HG02885 (cell line): ENCODE measurements at regions not wholly inside any gene's neighbourhood (a gene's known extent, or its start where the extent isn't known, plus 50 kb on each side); places are given as distances from the start of the nearest gene placed in this dataset.

Source experiments
- ATAC-seq: cut with Tn5 transposase; IDR thresholded peaks from one replicate; pipeline ENCODE4 v1.9.1; 2021; ENCODE audit warnings: mild to moderate bottlenecking; ENCODE audit not compliant: unreplicated experiment, poor library complexity

DNA sequence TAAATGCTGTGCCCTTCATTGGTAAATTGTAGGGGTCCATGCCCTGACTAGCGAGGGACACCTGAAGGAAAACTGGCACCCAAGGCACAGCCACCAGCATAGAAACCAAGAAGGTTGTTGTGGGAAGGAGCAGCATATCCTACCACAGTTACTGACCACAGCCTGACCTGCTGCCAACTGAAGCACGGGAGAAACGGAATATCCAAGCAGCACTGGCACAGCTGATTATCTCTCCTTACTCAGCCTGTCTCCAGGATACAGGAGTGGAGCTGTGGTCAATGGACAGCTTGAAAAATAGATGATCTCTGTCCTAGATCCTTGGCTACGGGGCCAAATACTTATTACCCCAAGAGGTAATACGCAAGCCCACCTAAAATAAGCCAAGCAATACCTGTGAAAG is 164.5 kb downstream of the ATPSCKMT start:
- ATAC-seq: no peak

- ATAC-seq: no peak
Measured at GRCh38 chr5:10081584-10081983, 168.1 kb downstream of the ATPSCKMT start.

DNA sequence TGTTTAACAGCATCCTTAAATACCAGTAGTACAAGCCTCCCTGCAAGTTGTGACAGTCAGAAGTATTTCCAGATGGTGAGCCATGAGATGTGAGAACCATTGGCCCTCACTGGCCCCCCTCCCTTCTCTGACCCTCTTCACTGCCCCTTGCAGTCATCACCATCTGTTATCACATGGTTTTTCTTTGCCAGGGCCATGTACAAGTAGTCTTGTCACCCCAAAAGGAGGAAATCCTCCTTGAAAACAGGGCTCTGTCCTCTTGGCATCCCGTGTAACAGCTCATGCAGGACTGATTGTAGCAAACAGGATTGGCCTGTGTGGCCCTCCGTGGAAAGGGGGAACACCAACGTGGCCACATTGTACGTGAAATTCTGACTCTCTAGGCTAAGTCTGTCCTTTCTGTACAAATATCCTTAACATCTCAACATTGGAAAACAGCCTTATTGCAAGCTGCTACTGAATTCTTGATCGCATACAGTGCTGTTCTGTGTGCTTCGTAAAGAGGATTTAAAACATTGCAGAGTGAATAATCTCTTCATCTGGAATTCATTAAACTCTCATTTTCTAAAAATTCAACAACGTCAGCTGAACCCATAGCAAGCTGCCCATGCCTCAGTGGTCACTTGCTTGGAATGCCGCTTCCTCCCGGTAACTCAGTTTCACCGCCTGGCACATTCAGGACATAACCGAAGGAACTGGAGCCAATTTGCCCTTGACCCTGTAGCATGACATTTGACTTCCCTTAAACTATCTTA is 171.7 kb downstream of the ATPSCKMT start:
- no peak for ATAC-seq

GRCh38 chr5:10073441-10074104 is 176.1 kb downstream of the ATPSCKMT start:
- ATAC-seq: no peak

DNA sequence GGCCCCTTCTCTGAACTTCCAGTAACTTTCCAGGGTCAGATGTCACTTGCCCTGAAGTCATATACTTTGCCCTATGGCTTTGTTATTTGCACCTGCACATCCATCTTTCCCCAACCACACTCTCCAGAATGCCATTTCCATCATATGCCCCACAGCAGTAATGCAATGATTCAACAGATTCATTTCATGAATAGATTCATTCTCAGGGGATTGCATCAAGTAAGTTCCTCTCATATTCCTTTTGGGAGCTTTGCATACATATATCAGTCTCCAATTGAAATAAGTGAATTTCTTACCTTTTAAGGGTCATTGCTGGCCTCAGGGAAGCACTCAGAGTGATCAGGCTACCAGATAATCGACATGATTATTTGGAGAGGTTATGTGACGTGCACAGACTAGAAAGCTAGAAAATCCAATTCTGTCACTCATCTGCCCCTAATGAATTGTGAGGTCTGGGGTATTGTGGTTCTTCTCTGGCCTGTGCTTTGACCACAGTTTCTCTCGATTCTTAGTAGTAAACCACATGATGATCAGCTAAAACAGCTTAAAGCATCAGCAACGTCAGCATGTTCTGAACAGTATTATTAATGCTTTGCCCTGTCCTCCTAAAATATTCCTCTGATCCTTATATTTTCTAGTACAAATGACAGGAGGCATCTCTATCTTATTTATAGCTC is 179.9 kb downstream of the ATPSCKMT start:
- no peak for ATAC-seq

DNA sequence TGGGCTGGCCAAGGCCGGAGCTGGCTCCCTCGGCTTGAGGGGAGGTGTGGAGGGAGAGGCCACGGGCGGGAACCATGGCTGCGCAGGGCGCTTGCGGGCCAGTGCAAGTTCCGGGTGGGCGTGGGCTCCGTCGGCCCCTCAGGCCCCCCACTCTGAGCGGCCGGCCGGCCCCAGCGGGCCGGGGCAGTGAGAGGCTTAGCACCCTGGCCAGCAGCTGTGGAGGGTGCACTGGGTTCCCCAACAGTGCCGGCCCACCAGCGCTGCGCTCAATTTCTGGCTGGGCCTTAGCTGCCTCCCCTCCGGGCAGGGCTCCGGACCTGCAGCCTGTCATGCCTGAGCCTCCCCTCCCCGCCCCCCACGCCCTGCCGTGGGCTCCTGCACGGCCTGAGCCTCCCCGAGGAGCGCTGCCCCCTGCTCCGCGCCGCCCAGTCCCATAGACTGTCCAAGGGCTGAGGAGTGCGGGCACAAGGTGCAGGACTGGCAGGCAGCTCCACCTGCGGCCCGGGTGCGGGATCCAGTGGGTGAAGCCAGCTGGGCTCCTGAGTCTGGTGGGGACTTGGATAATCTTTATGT is 184.2 kb downstream of the ATPSCKMT start:
- no peak for ATAC-seq

- ATAC-seq: no peak
Measured at GRCh38 chr5:10064546-10065195, 185.0 kb downstream of the ATPSCKMT start.

DNA sequence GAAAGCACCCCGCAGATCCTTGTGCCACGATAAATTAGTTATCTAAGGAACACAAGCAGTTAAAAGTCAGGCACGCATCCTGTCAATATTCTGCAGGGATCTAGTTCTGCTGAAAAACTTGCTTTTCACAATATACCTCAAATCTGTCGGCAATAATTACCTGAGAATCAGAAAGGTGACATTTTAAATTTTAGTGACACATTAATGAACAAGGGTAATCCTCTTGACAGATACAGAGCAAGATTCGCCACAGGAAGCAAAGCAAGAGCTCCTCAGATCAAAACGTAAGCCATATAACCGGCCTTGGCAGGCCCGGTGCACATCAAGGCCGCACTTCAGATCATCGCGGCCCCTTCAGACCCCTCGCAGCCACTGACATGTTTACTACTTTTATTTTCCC is 185.7 kb downstream of the ATPSCKMT start:
- ATAC-seq: no peak

DNA sequence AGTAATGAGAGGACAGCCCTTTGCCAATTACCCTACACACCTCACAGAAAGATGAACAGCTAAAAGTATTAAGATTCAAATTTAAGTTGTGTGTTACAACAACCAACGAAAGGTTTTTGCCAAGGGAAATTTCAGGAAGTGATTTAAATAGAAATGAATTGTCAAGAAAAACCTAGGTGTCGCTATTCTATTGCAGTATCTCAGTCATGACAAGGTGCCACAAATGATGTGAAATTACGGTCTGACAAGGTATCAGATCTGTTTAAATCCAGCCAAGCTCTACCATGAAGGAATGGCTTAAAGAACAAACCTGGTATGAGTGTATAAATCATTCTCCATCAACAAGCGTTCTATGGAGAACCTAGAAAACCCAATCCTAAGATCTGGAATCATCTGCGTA is 189.7 kb downstream of the ATPSCKMT start:
- no peak for ATAC-seq

DNA sequence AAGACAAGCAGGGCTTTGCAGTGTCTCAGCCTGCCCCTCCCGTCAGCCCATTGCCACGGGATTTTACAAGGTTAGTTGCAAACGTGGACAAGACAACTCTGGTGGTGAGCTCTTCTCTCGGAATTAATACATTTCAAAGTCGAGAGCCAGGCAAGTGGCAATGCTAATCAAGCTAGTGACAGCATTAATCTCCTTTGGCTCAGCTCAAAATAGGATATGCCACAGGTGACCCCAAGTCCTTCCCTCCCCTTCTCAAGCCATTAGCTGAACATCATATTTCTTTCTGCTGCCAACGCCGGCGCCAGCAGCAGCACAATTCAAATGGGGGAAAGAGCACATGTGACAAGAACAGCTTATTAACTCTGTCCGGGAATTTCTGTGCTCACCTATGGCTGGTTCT is 190.1 kb downstream of the ATPSCKMT start:
- no peak for ATAC-seq

DNA sequence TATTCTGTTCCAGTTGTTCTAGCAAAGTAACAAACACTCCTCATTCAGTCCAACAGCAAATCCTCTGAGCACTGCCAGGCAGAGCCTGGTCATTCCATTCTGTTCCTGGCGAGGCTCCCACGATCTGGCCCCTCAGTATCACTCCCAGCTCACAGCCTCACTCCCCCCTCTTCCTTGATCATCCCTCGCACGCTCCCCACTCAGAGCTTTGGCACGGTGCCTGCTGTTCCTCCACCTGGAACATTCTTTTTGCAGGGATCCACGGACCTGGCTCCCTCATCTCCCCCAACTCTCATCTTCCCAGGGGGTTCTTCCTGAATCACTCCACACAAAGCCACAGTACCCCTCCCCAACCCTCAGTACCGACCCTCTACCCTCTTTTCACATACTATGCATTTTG is 192.3 kb downstream of the ATPSCKMT start:
- ATAC-seq: no peak

- ATAC-seq: no peak
Measured at GRCh38 chr5:10056228-10056760, 193.4 kb downstream of the ATPSCKMT start.

GRCh38 chr5:10049858-10050455 is 199.7 kb downstream of the ATPSCKMT start:
- ATAC-seq: no peak

DNA sequence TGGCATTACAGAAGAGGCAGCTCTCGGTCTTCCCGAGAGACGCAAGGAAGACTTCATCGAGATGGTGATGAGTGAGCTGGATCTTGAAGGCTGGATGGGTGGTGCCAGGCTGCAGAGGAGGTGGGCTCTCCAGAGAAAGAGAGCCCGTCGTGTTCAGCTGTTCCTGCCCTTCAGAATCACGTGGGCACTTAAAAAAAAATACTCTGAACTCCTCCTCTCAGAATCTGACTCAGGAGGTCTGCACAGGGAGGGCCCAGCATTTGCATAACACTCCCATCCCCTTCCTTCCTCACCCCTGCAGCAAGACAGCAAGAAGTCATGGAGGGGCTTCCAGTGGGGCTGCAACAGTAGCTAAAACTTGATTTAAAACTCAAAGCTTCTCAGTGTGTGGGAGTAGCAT is 203.0 kb downstream of the ATPSCKMT start:
- no peak for ATAC-seq

DNA sequence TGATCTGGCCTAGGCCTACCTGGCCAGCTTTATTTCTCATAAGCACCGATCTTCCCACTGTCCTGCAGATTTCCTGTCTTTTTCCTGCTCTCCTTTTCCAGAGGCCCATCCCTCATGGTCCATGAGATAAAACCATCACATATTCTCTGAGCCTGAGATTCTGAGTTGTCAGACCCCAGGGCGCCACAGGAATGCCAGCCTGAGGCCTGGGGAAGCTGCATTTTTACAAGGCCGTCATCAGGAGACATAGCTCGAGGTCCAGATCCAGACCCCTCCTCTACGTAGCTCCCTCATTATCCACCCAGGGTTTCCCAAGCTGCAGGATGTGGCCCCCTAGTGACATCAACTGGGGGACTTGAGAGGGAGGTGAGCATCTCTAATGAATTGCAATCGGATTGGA is 204.3 kb downstream of the ATPSCKMT start:
- no peak for ATAC-seq

- ATAC-seq: no peak
Measured at GRCh38 chr5:10036136-10036815, 213.4 kb downstream of the ATPSCKMT start.

GRCh38 chr5:10034001-10034400 is 215.7 kb downstream of the ATPSCKMT start:
- no peak for ATAC-seq

GRCh38 chr5:10031817-10032216 is 217.9 kb downstream of the ATPSCKMT start:
- ATAC-seq: no peak

GRCh38 chr5:10030219-10030831 is 219.4 kb downstream of the ATPSCKMT start:
- no peak for ATAC-seq
